WTC11 (cell line): ENCODE measurements at regions not wholly inside any gene's neighbourhood (a gene's known extent, or its start where the extent isn't known, plus 50 kb on each side); places are given as distances from the start of the nearest gene placed in this dataset.

Experiments used
- ATAC-seq: fragments of 200-7000 bp; cut with Tn5 transposase; 2 replicates; pipeline ENCODE4 v1.10.0; 2021; ENCODE audit warnings: mild to moderate bottlenecking, moderate library complexity
- CTCF ChIA-PET: fragments of 300-600 bp; sonication (Branson Sonifier 250); formaldehyde crosslinking; loops from one replicate; lab custom pipeline; 2021; ENCODE audit warnings: antibody characterized with exemption; lab: Charles Lee
- POLR2A ChIA-PET: fragments of 350-600 bp; sonication (Branson Sonifier 250); formaldehyde crosslinking; loops from one replicate; lab custom pipeline; 2021; ENCODE audit warnings: antibody characterized with exemption; lab: Charles Lee
- DNase-seq: peaks from one replicate; pipeline ENCODE4 v3.0.0; 2021; ENCODE audit warnings: low spot score
- H3K27ac Mint-ChIP-seq: 2 replicates; pipeline ENCODE4 v1.8.0; 2021; ENCODE audit warnings: mixed read lengths
- H3K27me3 Mint-ChIP-seq: 2 replicates; pipeline ENCODE4 v1.8.0; 2021; ENCODE audit warnings: low read depth, mild to moderate bottlenecking, moderate library complexity, mixed read lengths
- H3K36me3 Mint-ChIP-seq: 2 replicates; pipeline ENCODE4 v1.8.0; 2021; ENCODE audit warnings: mixed read lengths
- H3K4me1 Mint-ChIP-seq: 2 replicates; pipeline ENCODE4 v1.8.0; 2022; ENCODE audit warnings: mixed read lengths
- H3K4me3 Mint-ChIP-seq: 2 replicates; pipeline ENCODE4 v1.8.0; 2021; ENCODE audit warnings: mild to moderate bottlenecking, moderate library complexity, mixed read lengths
- H3K9me3 Mint-ChIP-seq: 2 replicates; pipeline ENCODE4 v1.8.0; 2021; ENCODE audit warnings: mixed read lengths
- ATF1 ChIP-seq: sonication (generic); formaldehyde crosslinking; IDR thresholded peaks from 2 replicates; pipeline ENCODE4 v1.8.1; 2023; ENCODE audit warnings: mild to moderate bottlenecking, moderate library complexity, missing genetic modification reagents
- EMX1 ChIP-seq: fragments of 250-450 bp; sonication (Bioruptor Pico); IDR thresholded peaks from 2 replicates; pipeline ENCODE4 v1.8.0; 2021; ENCODE audit warnings: mild to moderate bottlenecking
- FOXJ3 ChIP-seq: sonication (generic); formaldehyde crosslinking; IDR thresholded peaks from 2 replicates; pipeline ENCODE4 v1.9.0; 2021; ENCODE audit warnings: missing genetic modification reagents, mild to moderate bottlenecking, borderline replicate concordance
- GRHL2 ChIP-seq: fragments of 250-450 bp; sonication (Bioruptor Pico); IDR thresholded peaks from 2 replicates; pipeline ENCODE4 v1.8.0; 2022; ENCODE audit warnings: mild to moderate bottlenecking, moderate library complexity; ENCODE audit not compliant: insufficient replicate concordance, severe bottlenecking
- JUN ChIP-seq: sonication (generic); formaldehyde crosslinking; IDR thresholded peaks from 2 replicates; pipeline ENCODE4 v1.8.0; 2023; ENCODE audit warnings: mild to moderate bottlenecking, missing genetic modification reagents
- NR3C1 ChIP-seq: sonication (generic); formaldehyde crosslinking; conservative IDR thresholded peaks from 2 replicates; pipeline ENCODE4 v1.8.1; 2023; ENCODE audit warnings: low read depth, mild to moderate bottlenecking, missing genetic modification reagents
- OVOL2 ChIP-seq: fragments of 250-450 bp; sonication (Bioruptor Pico); IDR thresholded peaks from 2 replicates; pipeline ENCODE4 v1.9.0; 2021; ENCODE audit warnings: mild to moderate bottlenecking, borderline replicate concordance
- SMAD3 ChIP-seq: sonication (generic); formaldehyde crosslinking; IDR thresholded peaks from 2 replicates; pipeline ENCODE4 v1.8.0; 2022; ENCODE audit warnings: missing genetic modification reagents, mild to moderate bottlenecking, borderline replicate concordance
- TCF7 ChIP-seq: sonication (generic); formaldehyde crosslinking; IDR thresholded peaks from 2 replicates; pipeline ENCODE4 v1.8.0; 2022; ENCODE audit warnings: mild to moderate bottlenecking, low read depth, missing genetic modification reagents, moderate library complexity
- ZNF219 ChIP-seq: sonication (generic); formaldehyde crosslinking; IDR thresholded peaks from 2 replicates; pipeline ENCODE4 v1.8.0; 2023; ENCODE audit warnings: missing genetic modification reagents, mild to moderate bottlenecking, borderline replicate concordance
- TF ChIP-seq, protein P1 (sequence below): sonication (generic); formaldehyde crosslinking; conservative IDR thresholded peaks from 2 replicates; pipeline ENCODE4 v1.8.1; 2023; ENCODE audit warnings: mild to moderate bottlenecking, low read depth, missing genetic modification reagents, moderate library complexity
- TF ChIP-seq, protein P2 (sequence below): sonication (generic); formaldehyde crosslinking; IDR thresholded peaks from 2 replicates; pipeline ENCODE4 v1.8.0; 2022; ENCODE audit warnings: missing genetic modification reagents
- TF ChIP-seq, protein P3 (sequence below): sonication (generic); formaldehyde crosslinking; IDR thresholded peaks from 2 replicates; pipeline ENCODE4 v1.8.0; 2023; ENCODE audit warnings: missing genetic modification reagents
- TF ChIP-seq, protein P4 (sequence below): sonication (generic); formaldehyde crosslinking; IDR thresholded peaks from 2 replicates; pipeline ENCODE4 v1.8.1; 2023; ENCODE audit warnings: mild to moderate bottlenecking, missing genetic modification reagents
- TF ChIP-seq, protein P5 (sequence below): sonication (generic); formaldehyde crosslinking; IDR thresholded peaks from 2 replicates; pipeline ENCODE4 v1.8.1; 2023; ENCODE audit warnings: mild to moderate bottlenecking, missing genetic modification reagents, borderline replicate concordance
- TF ChIP-seq, protein P6 (sequence below): fragments of 250-450 bp; sonication (Bioruptor Pico); IDR thresholded peaks from 2 replicates; pipeline ENCODE4 v1.9.0; 2021; ENCODE audit warnings: moderate library complexity, mild to moderate bottlenecking, inconsistent platforms, borderline replicate concordance

DNA sequence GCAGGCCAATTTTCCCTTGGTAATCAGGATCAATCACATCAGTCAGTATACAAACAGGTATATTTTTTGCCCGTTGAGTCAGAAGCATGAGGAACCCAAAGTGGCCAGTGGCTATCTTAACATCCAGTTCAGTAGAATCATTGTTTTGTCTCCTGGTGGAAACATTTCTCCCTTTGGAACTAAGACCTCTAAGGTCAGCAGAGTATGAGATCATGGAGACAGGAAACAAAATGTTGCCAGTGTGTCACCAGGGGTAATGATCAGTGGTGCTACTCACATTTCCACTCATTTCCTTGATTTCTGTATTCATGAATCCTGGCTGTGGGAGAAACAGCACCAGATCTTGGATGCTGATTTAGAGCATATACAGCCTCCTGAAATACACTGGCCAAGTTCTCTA is 553.0 kb downstream of the CSNK1G3 start:
- ATAC-seq (no peak), DNase-seq (no peak)
- no peak overlapping the region for H3K4me3 Mint-ChIP-seq
- H3K36me3 Mint-ChIP-seq = peaks cover 5% of the 10 kb centered on the region; the same call in 1 of the 2 replicates
- peaks cover 20% of the 10 kb centered on the region for H3K9me3 Mint-ChIP-seq
- no peak for TF ChIP-seq ZNF219 (CRISPR knock-in tag)
- TF ChIP-seq, protein P1, sequence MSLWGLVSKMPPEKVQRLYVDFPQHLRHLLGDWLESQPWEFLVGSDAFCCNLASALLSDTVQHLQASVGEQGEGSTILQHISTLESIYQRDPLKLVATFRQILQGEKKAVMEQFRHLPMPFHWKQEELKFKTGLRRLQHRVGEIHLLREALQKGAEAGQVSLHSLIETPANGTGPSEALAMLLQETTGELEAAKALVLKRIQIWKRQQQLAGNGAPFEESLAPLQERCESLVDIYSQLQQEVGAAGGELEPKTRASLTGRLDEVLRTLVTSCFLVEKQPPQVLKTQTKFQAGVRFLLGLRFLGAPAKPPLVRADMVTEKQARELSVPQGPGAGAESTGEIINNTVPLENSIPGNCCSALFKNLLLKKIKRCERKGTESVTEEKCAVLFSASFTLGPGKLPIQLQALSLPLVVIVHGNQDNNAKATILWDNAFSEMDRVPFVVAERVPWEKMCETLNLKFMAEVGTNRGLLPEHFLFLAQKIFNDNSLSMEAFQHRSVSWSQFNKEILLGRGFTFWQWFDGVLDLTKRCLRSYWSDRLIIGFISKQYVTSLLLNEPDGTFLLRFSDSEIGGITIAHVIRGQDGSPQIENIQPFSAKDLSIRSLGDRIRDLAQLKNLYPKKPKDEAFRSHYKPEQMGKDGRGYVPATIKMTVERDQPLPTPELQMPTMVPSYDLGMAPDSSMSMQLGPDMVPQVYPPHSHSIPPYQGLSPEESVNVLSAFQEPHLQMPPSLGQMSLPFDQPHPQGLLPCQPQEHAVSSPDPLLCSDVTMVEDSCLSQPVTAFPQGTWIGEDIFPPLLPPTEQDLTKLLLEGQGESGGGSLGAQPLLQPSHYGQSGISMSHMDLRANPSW (CRISPR knock-in tag) = no peak
- TF ChIP-seq GRHL2 (CRISPR knock-in tag) = no peak
- TF ChIP-seq, protein P2, sequence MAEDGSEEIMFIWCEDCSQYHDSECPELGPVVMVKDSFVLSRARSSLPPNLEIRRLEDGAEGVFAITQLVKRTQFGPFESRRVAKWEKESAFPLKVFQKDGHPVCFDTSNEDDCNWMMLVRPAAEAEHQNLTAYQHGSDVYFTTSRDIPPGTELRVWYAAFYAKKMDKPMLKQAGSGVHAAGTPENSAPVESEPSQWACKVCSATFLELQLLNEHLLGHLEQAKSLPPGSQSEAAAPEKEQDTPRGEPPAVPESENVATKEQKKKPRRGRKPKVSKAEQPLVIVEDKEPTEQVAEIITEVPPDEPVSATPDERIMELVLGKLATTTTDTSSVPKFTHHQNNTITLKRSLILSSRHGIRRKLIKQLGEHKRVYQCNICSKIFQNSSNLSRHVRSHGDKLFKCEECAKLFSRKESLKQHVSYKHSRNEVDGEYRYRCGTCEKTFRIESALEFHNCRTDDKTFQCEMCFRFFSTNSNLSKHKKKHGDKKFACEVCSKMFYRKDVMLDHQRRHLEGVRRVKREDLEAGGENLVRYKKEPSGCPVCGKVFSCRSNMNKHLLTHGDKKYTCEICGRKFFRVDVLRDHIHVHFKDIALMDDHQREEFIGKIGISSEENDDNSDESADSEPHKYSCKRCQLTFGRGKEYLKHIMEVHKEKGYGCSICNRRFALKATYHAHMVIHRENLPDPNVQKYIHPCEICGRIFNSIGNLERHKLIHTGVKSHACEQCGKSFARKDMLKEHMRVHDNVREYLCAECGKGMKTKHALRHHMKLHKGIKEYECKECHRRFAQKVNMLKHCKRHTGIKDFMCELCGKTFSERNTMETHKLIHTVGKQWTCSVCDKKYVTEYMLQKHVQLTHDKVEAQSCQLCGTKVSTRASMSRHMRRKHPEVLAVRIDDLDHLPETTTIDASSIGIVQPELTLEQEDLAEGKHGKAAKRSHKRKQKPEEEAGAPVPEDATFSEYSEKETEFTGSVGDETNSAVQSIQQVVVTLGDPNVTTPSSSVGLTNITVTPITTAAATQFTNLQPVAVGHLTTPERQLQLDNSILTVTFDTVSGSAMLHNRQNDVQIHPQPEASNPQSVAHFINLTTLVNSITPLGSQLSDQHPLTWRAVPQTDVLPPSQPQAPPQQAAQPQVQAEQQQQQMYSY (CRISPR knock-in tag) = no peak
- no peak for TF ChIP-seq ATF1 (CRISPR knock-in tag)
- TF ChIP-seq OVOL2 (CRISPR knock-in tag) = no peak
- TF ChIP-seq, protein P3, sequence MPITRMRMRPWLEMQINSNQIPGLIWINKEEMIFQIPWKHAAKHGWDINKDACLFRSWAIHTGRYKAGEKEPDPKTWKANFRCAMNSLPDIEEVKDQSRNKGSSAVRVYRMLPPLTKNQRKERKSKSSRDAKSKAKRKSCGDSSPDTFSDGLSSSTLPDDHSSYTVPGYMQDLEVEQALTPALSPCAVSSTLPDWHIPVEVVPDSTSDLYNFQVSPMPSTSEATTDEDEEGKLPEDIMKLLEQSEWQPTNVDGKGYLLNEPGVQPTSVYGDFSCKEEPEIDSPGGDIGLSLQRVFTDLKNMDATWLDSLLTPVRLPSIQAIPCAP (CRISPR knock-in tag) = no peak
- no peak for TF ChIP-seq FOXJ3 (CRISPR knock-in tag)
- TF ChIP-seq NR3C1 (CRISPR knock-in tag) = no peak
- no peak for TF ChIP-seq JUN (CRISPR knock-in tag)
- no peaks in the 10 kb centered on the region for H3K4me1 Mint-ChIP-seq
- H3K27me3 Mint-ChIP-seq = no peaks in the 10 kb centered on the region
- H3K27ac Mint-ChIP-seq = no peak overlapping the region
- CTCF ChIA-PET = no interaction called here
- POLR2A ChIA-PET = no interaction called here

DNA sequence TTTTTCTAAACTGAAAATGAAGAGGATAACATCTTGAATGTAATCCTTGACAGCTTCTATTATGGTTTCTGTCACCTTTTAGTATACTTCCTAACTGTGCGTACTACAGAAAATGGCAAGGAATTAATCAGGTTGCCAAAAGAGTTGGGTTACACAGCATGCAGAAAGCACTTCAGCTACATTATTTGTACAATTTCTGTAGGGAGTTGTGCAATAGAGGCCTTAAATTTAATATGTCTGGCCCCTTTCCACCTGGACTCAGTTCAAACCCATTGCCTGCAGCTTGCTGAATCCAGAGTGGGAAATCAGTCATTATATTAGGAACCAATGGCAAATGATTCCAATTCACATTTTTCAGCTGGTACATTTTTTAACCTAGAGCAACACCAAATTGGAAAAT is 549.7 kb downstream of the CSNK1G3 start:
- H3K9me3 Mint-ChIP-seq = peaks cover 17% of the 10 kb centered on the region
- no peaks in the 10 kb centered on the region for H3K4me1 Mint-ChIP-seq
- CTCF ChIA-PET = no interaction called here
- POLR2A ChIA-PET = no interaction called here
- no peaks in the 10 kb centered on the region for H3K27me3 Mint-ChIP-seq
- H3K4me3 Mint-ChIP-seq = no peak overlapping the region
- ATAC-seq (no peak), DNase-seq (no peak)
- no peak overlapping the region for H3K27ac Mint-ChIP-seq
- TF ChIP-seq SMAD3 (CRISPR knock-in tag) = no peak
- peaks cover 5% of the 10 kb centered on the region; the same call in 1 of the 2 replicates for H3K36me3 Mint-ChIP-seq

DNA sequence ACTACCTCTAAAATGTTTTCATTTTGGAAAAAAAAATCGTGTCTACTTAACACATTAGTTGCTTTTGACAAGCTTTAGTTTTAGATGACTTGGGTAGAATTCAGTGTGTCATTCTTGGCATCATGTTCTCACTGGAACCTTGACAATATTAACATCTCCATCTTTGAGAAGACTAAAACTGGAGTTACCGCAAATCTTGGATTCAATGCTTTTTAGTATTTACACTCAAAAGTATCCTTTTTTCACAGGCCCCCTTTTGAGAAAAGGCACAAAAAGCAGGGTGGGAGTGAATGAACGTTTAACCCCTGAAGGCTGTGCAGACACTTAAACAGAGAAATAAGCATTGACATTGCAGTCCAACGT is 549.1 kb downstream of the CSNK1G3 start:
- ChIA-PET CTCF (no interaction called here), POLR2A (no interaction called here)
- Mint-ChIP-seq H3K4me3 (no peak overlapping the region), H3K36me3 (peaks cover 5% of the 10 kb centered on the region; the same call in 1 of the 2 replicates), H3K9me3 (peaks cover 15% of the 10 kb centered on the region), H3K27me3 (no peaks in the 10 kb centered on the region), H3K4me1 (no peaks in the 10 kb centered on the region), H3K27ac (no peak overlapping the region)
- DNase-seq (no peak), ATAC-seq (no peak)
- TF ChIP-seq, protein P4, sequence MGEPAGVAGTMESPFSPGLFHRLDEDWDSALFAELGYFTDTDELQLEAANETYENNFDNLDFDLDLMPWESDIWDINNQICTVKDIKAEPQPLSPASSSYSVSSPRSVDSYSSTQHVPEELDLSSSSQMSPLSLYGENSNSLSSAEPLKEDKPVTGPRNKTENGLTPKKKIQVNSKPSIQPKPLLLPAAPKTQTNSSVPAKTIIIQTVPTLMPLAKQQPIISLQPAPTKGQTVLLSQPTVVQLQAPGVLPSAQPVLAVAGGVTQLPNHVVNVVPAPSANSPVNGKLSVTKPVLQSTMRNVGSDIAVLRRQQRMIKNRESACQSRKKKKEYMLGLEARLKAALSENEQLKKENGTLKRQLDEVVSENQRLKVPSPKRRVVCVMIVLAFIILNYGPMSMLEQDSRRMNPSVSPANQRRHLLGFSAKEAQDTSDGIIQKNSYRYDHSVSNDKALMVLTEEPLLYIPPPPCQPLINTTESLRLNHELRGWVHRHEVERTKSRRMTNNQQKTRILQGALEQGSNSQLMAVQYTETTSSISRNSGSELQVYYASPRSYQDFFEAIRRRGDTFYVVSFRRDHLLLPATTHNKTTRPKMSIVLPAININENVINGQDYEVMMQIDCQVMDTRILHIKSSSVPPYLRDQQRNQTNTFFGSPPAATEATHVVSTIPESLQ = no peak
- TF ChIP-seq, protein P5, sequence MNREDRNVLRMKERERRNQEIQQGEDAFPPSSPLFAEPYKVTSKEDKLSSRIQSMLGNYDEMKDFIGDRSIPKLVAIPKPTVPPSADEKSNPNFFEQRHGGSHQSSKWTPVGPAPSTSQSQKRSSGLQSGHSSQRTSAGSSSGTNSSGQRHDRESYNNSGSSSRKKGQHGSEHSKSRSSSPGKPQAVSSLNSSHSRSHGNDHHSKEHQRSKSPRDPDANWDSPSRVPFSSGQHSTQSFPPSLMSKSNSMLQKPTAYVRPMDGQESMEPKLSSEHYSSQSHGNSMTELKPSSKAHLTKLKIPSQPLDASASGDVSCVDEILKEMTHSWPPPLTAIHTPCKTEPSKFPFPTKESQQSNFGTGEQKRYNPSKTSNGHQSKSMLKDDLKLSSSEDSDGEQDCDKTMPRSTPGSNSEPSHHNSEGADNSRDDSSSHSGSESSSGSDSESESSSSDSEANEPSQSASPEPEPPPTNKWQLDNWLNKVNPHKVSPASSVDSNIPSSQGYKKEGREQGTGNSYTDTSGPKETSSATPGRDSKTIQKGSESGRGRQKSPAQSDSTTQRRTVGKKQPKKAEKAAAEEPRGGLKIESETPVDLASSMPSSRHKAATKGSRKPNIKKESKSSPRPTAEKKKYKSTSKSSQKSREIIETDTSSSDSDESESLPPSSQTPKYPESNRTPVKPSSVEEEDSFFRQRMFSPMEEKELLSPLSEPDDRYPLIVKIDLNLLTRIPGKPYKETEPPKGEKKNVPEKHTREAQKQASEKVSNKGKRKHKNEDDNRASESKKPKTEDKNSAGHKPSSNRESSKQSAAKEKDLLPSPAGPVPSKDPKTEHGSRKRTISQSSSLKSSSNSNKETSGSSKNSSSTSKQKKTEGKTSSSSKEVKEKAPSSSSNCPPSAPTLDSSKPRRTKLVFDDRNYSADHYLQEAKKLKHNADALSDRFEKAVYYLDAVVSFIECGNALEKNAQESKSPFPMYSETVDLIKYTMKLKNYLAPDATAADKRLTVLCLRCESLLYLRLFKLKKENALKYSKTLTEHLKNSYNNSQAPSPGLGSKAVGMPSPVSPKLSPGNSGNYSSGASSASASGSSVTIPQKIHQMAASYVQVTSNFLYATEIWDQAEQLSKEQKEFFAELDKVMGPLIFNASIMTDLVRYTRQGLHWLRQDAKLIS (CRISPR knock-in tag) = no peak
- TF ChIP-seq TCF7 (CRISPR knock-in tag) (no peak), EMX1 (CRISPR knock-in tag) (no peak)
- TF ChIP-seq, protein P6, sequence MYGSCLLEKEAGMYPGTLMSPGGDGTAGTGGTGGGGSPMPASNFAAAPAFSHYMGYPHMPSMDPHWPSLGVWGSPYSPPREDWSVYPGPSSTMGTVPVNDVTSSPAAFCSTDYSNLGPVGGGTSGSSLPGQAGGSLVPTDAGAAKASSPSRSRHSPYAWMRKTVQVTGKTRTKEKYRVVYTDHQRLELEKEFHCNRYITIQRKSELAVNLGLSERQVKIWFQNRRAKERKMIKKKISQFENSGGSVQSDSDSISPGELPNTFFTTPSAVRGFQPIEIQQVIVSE (CRISPR knock-in tag) = no peak
